SKM-1 treated with dmso at 0.1 percent for 144 hours (cell line): ENCODE measurements at regions not wholly inside any gene's neighbourhood (a gene's known extent, or its start where the extent isn't known, plus 50 kb on each side); places are given as distances from the start of the nearest gene placed in this dataset.
"Not testable (repeated sequence)": the region's sequence is repeated elsewhere in the genome, so short reads cannot be mapped to it uniquely, and the experiment has no call there.

ENCODE experiments used
- DNase-seq: peaks from one replicate; lab custom pipeline; 2025; ENCODE audit not compliant: unreplicated experiment; lab: John Stamatoyannopoulos, UW

GRCh38 chr2:123596621-123597020 lies 428.5 kb upstream of the CNTNAP5 start:
- no peak for DNase-seq

- no peak for DNase-seq
Measured at GRCh38 chr2:123597988-123598387, 427.1 kb upstream of the CNTNAP5 start.

GRCh38 chr2:123606631-123607030 lies 418.5 kb upstream of the CNTNAP5 start:
- DNase-seq, result no peak

- DNase-seq, result no peak
Measured at GRCh38 chr2:123609077-123609476, 416.0 kb upstream of the CNTNAP5 start.

- no peak for DNase-seq
Measured at GRCh38 chr2:123614596-123614995, 410.5 kb upstream of the CNTNAP5 start.

GRCh38 chr2:123618642-123619041 lies 406.4 kb upstream of the CNTNAP5 start:
- not testable (repeated sequence) for DNase-seq

- DNase-seq, result no peak
Measured at GRCh38 chr2:123624816-123625215, 400.3 kb upstream of the CNTNAP5 start.

- DNase-seq, result no peak
Measured at GRCh38 chr2:123636232-123636631, 388.9 kb upstream of the CNTNAP5 start.

GRCh38 chr2:123640685-123641335 lies 384.3 kb upstream of the CNTNAP5 start:
- peak; percentile 5 for DNase-seq

GRCh38 chr2:123644053-123644452 lies 381.0 kb upstream of the CNTNAP5 start:
- DNase-seq, result no peak

- no peak for DNase-seq
Measured at GRCh38 chr2:123648016-123648415, 377.1 kb upstream of the CNTNAP5 start.

- no peak for DNase-seq
Measured at GRCh38 chr2:123648956-123649355, 376.1 kb upstream of the CNTNAP5 start.

GRCh38 chr2:123651151-123651550 lies 373.9 kb upstream of the CNTNAP5 start:
- DNase-seq, result no peak

GRCh38 chr2:123652320-123652719 lies 372.8 kb upstream of the CNTNAP5 start:
- no peak for DNase-seq

GRCh38 chr2:123656590-123656989 lies 368.5 kb upstream of the CNTNAP5 start:
- DNase-seq, result no peak

GRCh38 chr2:123659120-123659519 lies 366.0 kb upstream of the CNTNAP5 start:
- DNase-seq, result no peak

GRCh38 chr2:123670286-123670685 lies 354.8 kb upstream of the CNTNAP5 start:
- no peak for DNase-seq

- not testable (repeated sequence) for DNase-seq
Measured at GRCh38 chr2:123683797-123684196, 341.3 kb upstream of the CNTNAP5 start.

GRCh38 chr2:123687064-123687463 lies 338.0 kb upstream of the CNTNAP5 start:
- DNase-seq, result no peak

GRCh38 chr2:123688231-123688940 lies 336.7 kb upstream of the CNTNAP5 start:
- DNase-seq, result no peak

- DNase-seq, result no peak
Measured at GRCh38 chr2:123692121-123692520, 333.0 kb upstream of the CNTNAP5 start.

- DNase-seq, result no peak
Measured at GRCh38 chr2:123693836-123694235, 331.3 kb upstream of the CNTNAP5 start.

GRCh38 chr2:123695426-123695825 lies 329.7 kb upstream of the CNTNAP5 start:
- no peak for DNase-seq
